Neural progenitor cell (in vitro differentiated cells): ENCODE measurements at regions not wholly inside any gene's neighbourhood (a gene's known extent, or its start where the extent isn't known, plus 50 kb on each side); places are given as distances from the start of the nearest gene placed in this dataset.
"Not testable (repeated sequence)": the region's sequence is repeated elsewhere in the genome, so short reads cannot be mapped to it uniquely, and the experiment has no call there.

ENCODE experiments used
- DNase-seq: peaks from one replicate; pipeline ENCODE4 v3.0.0-alpha.2; 2016; ENCODE audit warnings: low spot score
- H2AFZ ChIP-seq: fragments of 200-600 bp; sonication (generic); replicated peaks from 2 replicates; pipeline ENCODE4 v1.6.1; 2016; ENCODE audit warnings: antibody characterized with exemption
- H3F3A ChIP-seq: fragments of 200-600 bp; sonication (generic); 2 replicates; pipeline ENCODE4 v1.6.1; 2016; ENCODE audit warnings: antibody characterized with exemption, low read depth
- H3K27ac ChIP-seq: fragments of 200-600 bp; sonication (generic); 2 replicates; pipeline ENCODE4 v1.5.1; 2016; ENCODE audit warnings: mild to moderate bottlenecking
- H3K27me3 ChIP-seq: fragments of 200-600 bp; sonication (generic); 2 replicates; pipeline ENCODE4 v1.6.1; 2016; ENCODE audit warnings: mild to moderate bottlenecking, moderate library complexity
- H3K36me3 ChIP-seq: fragments of 200-600 bp; sonication (generic); 2 replicates; pipeline ENCODE4 v1.5.1; 2016
- H3K4me1 ChIP-seq: fragments of 200-600 bp; sonication (generic); 2 replicates; pipeline ENCODE4 v1.6.1; 2016; ENCODE audit warnings: mixed run types
- H3K4me2 ChIP-seq: fragments of 200-600 bp; sonication (generic); 2 replicates; pipeline ENCODE4 v1.6.1; 2016
- H3K4me3 ChIP-seq: fragments of 200-600 bp; sonication (generic); 2 replicates; pipeline ENCODE4 v1.5.1; 2016
- H3K79me2 ChIP-seq: fragments of 200-600 bp; sonication (generic); 2 replicates; pipeline ENCODE4 v1.6.1; 2016; ENCODE audit warnings: low read depth
- H3K9ac ChIP-seq: fragments of 200-600 bp; sonication (generic); 2 replicates; pipeline ENCODE4 v1.6.1; 2016
- H3K9me3 ChIP-seq: fragments of 200-600 bp; sonication (generic); 2 replicates; pipeline ENCODE4 v1.5.1; 2016; ENCODE audit warnings: low read depth
- H4K20me1 ChIP-seq: fragments of 200-600 bp; sonication (generic); 2 replicates; pipeline ENCODE4 v1.6.1; 2016; ENCODE audit warnings: low read depth
- H3K27ac Mint-ChIP-seq: 3 replicates; pipeline ENCODE4 v1.8.0; 2021; ENCODE audit warnings: mixed read lengths
- H3K27me3 Mint-ChIP-seq: 2 replicates; pipeline ENCODE4 v1.8.0; 2022; ENCODE audit warnings: low read depth, mild to moderate bottlenecking, inconsistent platforms, moderate library complexity, mixed read lengths; ENCODE audit not compliant: insufficient read depth
- H3K36me3 Mint-ChIP-seq: 3 replicates; pipeline ENCODE4 v1.8.0; 2021; ENCODE audit warnings: mixed read lengths
- H3K4me1 Mint-ChIP-seq: 3 replicates; pipeline ENCODE4 v1.8.0; 2021; ENCODE audit warnings: mixed read lengths
- H3K4me3 Mint-ChIP-seq: 3 replicates; pipeline ENCODE4 v1.8.0; 2021; ENCODE audit warnings: mild to moderate bottlenecking, moderate library complexity, mixed read lengths
- H3K9me3 Mint-ChIP-seq: 3 replicates; pipeline ENCODE4 v1.8.0; 2020; ENCODE audit warnings: mixed read lengths
- EZH2 ChIP-seq: fragments of 200-600 bp; sonication (generic); IDR thresholded peaks from 2 replicates; pipeline ENCODE4 v1.6.1; 2017; ENCODE audit warnings: antibody characterized with exemption, mild to moderate bottlenecking, moderate library complexity
- EZH2phosphoT487 ChIP-seq: fragments of 200-600 bp; sonication (generic); IDR thresholded peaks from 2 replicates; pipeline ENCODE4 v1.6.1; 2017; ENCODE audit warnings: antibody characterized with exemption
- TF ChIP-seq, protein P1 (sequence below): fragments of 200-600 bp; sonication (generic); IDR thresholded peaks from 2 replicates; pipeline ENCODE4 v1.5.1; 2017; ENCODE audit warnings: antibody characterized with exemption, mild to moderate bottlenecking

DNA sequence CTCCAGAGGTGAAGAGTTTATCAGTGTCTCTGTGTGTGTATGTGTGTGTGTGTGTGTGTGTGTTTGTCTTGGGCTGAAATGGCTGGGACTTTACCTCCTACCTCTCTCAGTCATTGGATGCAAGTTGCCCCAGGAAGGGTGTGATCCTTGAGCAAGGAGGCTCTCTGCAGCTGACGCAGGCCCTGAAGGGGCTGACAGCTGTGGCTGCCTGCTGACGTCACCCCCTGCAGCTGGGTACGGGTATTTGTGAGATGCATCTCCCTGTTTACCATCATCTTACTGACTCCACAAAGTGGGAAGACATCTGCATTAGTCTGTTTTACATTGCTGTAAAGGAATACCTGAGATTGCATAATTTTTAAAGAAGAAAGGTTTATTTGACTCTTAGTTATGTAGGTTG, 631.5 kb upstream of the RBFOX1 start:
- H3K27ac ChIP-seq: no peak overlapping the region
- Mint-ChIP-seq H3K4me1 (peaks cover 5% of the 10 kb centered on the region), H3K36me3 (no peaks in the 10 kb centered on the region), H3K4me3 (no peak overlapping the region), H3K27ac (no peak overlapping the region), H3K9me3 (no peaks in the 10 kb centered on the region), H3K27me3 (no peaks in the 10 kb centered on the region)
- H3K4me1 ChIP-seq: no peaks in the 10 kb centered on the region
- H2AFZ ChIP-seq: no peak overlapping the region
- H3K9ac ChIP-seq: no peak overlapping the region
- DNase-seq: no peak
- no peaks in the 10 kb centered on the region for H3K9me3 ChIP-seq
- H3K36me3 ChIP-seq: no peaks in the 10 kb centered on the region
- H3K4me3 ChIP-seq: no peak overlapping the region
- no peaks in the 10 kb centered on the region for H4K20me1 ChIP-seq
- no peaks in the 10 kb centered on the region for H3K27me3 ChIP-seq
- no peaks in the 10 kb centered on the region for H3F3A ChIP-seq
- H3K79me2 ChIP-seq: no peaks in the 10 kb centered on the region
- H3K4me2 ChIP-seq: no peak overlapping the region
- no peak for TF ChIP-seq EZH2
- no peak for TF ChIP-seq EZH2phosphoT487
- TF ChIP-seq, protein P1, sequence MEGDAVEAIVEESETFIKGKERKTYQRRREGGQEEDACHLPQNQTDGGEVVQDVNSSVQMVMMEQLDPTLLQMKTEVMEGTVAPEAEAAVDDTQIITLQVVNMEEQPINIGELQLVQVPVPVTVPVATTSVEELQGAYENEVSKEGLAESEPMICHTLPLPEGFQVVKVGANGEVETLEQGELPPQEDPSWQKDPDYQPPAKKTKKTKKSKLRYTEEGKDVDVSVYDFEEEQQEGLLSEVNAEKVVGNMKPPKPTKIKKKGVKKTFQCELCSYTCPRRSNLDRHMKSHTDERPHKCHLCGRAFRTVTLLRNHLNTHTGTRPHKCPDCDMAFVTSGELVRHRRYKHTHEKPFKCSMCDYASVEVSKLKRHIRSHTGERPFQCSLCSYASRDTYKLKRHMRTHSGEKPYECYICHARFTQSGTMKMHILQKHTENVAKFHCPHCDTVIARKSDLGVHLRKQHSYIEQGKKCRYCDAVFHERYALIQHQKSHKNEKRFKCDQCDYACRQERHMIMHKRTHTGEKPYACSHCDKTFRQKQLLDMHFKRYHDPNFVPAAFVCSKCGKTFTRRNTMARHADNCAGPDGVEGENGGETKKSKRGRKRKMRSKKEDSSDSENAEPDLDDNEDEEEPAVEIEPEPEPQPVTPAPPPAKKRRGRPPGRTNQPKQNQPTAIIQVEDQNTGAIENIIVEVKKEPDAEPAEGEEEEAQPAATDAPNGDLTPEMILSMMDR: no peak

- H3K27me3 Mint-ChIP-seq: no peaks in the 10 kb centered on the region
- H3K4me2 ChIP-seq: no peak overlapping the region
- H3K9me3 Mint-ChIP-seq: no peaks in the 10 kb centered on the region
- H3K4me3 ChIP-seq: no peak overlapping the region
- H2AFZ ChIP-seq: no peak overlapping the region
- H3K9me3 ChIP-seq: no peaks in the 10 kb centered on the region
- H3K4me1 ChIP-seq: no peaks in the 10 kb centered on the region
- H3K79me2 ChIP-seq: no peaks in the 10 kb centered on the region
- no peak for DNase-seq
- H3K9ac ChIP-seq: no peak overlapping the region
- no peak overlapping the region for H3K27ac ChIP-seq
- TF ChIP-seq, protein P1: no peak
- no peak for TF ChIP-seq EZH2
- TF ChIP-seq EZH2phosphoT487: no peak
- H3K27ac Mint-ChIP-seq: no peak overlapping the region
- no peaks in the 10 kb centered on the region for H3F3A ChIP-seq
- peaks cover 2% of the 10 kb centered on the region for H3K4me1 Mint-ChIP-seq
- H3K4me3 Mint-ChIP-seq: no peak overlapping the region
- no peaks in the 10 kb centered on the region for H3K36me3 ChIP-seq
- H3K27me3 ChIP-seq: no peaks in the 10 kb centered on the region
- H4K20me1 ChIP-seq: no peaks in the 10 kb centered on the region
- H3K36me3 Mint-ChIP-seq: no peaks in the 10 kb centered on the region
These were observed 634.1 kb upstream of the RBFOX1 start for GRCh38 chr16:6698548-6698947.

DNA sequence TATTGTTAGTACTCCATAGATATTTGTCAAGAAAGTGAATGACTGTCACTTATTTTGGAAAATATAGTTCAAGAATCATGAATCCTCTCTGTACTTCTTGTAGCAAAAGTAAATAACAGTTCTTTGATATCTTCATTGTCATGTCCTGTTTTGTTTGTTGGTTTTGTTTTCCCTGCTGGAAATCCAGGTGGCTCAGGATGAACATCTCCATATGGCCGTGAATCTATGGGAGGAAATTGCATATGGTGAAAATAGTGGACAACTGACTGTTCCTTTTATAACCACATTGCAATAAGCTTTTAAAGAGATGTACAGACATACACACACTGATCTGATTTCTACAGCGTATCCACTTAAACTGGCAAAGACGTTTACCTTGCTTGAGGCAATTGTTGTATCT, 637.0 kb upstream of the RBFOX1 start:
- no peak for DNase-seq
- Mint-ChIP-seq H3K9me3 (no peaks in the 10 kb centered on the region), H3K27ac (no peak overlapping the region), H3K4me1 (peaks cover 2% of the 10 kb centered on the region), H3K36me3 (no peaks in the 10 kb centered on the region), H3K27me3 (no peaks in the 10 kb centered on the region), H3K4me3 (no peak overlapping the region)
- Histone ChIP-seq H3K4me1 (no peaks in the 10 kb centered on the region), H3K36me3 (no peaks in the 10 kb centered on the region), H3F3A (no peaks in the 10 kb centered on the region), H3K27me3 (no peaks in the 10 kb centered on the region), H3K4me2 (no peak overlapping the region), H2AFZ (no peak overlapping the region), H3K9ac (no peak overlapping the region), H3K27ac (no peak overlapping the region), H4K20me1 (no peaks in the 10 kb centered on the region), H3K9me3 (no peaks in the 10 kb centered on the region), H3K4me3 (no peak overlapping the region), H3K79me2 (no peaks in the 10 kb centered on the region)
- TF ChIP-seq EZH2phosphoT487 (no peak), EZH2 (no peak)
- TF ChIP-seq, protein P1: no peak

DNA sequence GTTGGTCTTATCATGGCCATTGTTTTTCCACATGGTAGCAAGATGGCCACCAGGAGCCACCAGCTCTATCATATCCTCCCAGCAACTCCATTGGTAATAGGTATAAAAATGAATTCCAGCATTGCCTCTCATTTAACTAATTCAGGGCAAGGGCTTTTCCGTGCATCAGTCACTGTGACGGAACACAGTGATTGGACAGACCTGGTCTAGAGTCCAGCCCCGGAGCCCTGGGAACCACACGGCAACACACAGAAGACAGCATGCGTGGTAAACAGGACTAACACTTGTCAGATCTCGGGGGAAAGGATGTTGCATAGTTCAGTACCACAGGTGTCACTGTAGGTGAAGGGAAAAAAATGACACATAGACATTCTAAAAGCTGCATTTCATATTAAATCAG, 638.0 kb upstream of the RBFOX1 start:
- Mint-ChIP-seq H3K9me3 (no peaks in the 10 kb centered on the region), H3K4me3 (no peak overlapping the region), H3K27me3 (no peaks in the 10 kb centered on the region), H3K4me1 (peaks cover 2% of the 10 kb centered on the region), H3K36me3 (no peaks in the 10 kb centered on the region), H3K27ac (no peak overlapping the region)
- no peak overlapping the region for H3K4me2 ChIP-seq
- no peaks in the 10 kb centered on the region for H4K20me1 ChIP-seq
- no peaks in the 10 kb centered on the region for H3K79me2 ChIP-seq
- H3F3A ChIP-seq: no peaks in the 10 kb centered on the region
- TF ChIP-seq EZH2: no peak
- H3K9me3 ChIP-seq: no peaks in the 10 kb centered on the region
- no peak overlapping the region for H3K9ac ChIP-seq
- no peak for DNase-seq
- H3K27ac ChIP-seq: no peak overlapping the region
- peaks cover 4% of the 10 kb centered on the region for H3K4me1 ChIP-seq
- no peak overlapping the region for H2AFZ ChIP-seq
- no peaks in the 10 kb centered on the region for H3K27me3 ChIP-seq
- H3K4me3 ChIP-seq: no peak overlapping the region
- no peaks in the 10 kb centered on the region for H3K36me3 ChIP-seq

- not testable (repeated sequence) for H4K20me1 ChIP-seq, H3F3A ChIP-seq, H3K27ac ChIP-seq, DNase-seq, H3K9me3 Mint-ChIP-seq, H2AFZ ChIP-seq, H3K9me3 ChIP-seq, H3K4me1 ChIP-seq, H3K27ac Mint-ChIP-seq, H3K27me3 Mint-ChIP-seq, H3K9ac ChIP-seq, H3K36me3 ChIP-seq, H3K4me3 Mint-ChIP-seq, H3K4me2 ChIP-seq, H3K4me1 Mint-ChIP-seq, H3K36me3 Mint-ChIP-seq, H3K4me3 ChIP-seq, H3K27me3 ChIP-seq, H3K79me2 ChIP-seq
These were observed 639.2 kb upstream of the RBFOX1 start for GRCh38 chr16:6693418-6693817.
